Fibroblast of lung (primary cell): ENCODE measurements at regions not wholly inside any gene's neighbourhood (a gene's known extent, or its start where the extent isn't known, plus 50 kb on each side); places are given as distances from the start of the nearest gene placed in this dataset.

Source experiments
- DNase-seq, 2 donors: peaks; one replicate each; pipeline versions ENCODE4 v3.0.0 to v3.0.0-alpha.2; 2010; ENCODE audit warnings: low read depth in 2 of 2
- H2AFZ ChIP-seq: 2 replicates; pipeline ENCODE4 v1.5.1; 2012; ENCODE audit warnings: low read length, control low read depth, inconsistent platforms
- H3K27ac ChIP-seq: 2 replicates; pipeline ENCODE4 v1.5.1; 2011; ENCODE audit warnings: low read length, control low read depth; ENCODE audit not compliant: insufficient read depth
- H3K27me3 ChIP-seq: 2 replicates; pipeline ENCODE4 v1.5.1; 2011; ENCODE audit warnings: mild to moderate bottlenecking, low read length; ENCODE audit not compliant: control insufficient read depth, insufficient read depth
- H3K36me3 ChIP-seq: 2 replicates; pipeline ENCODE4 v1.5.1; 2011; ENCODE audit warnings: low read length; ENCODE audit not compliant: control insufficient read depth, insufficient read depth
- H3K4me1 ChIP-seq: 2 replicates; pipeline ENCODE4 v1.5.1; 2011; ENCODE audit warnings: low read length; ENCODE audit not compliant: control insufficient read depth, insufficient read depth; ENCODE audit errors: extremely low read depth
- H3K4me2 ChIP-seq: 2 replicates; pipeline ENCODE4 v1.5.1; 2011; ENCODE audit warnings: low read length, control low read depth; ENCODE audit not compliant: insufficient read depth; ENCODE audit errors: extremely low read depth
- H3K4me3 ChIP-seq, 4 experiments: fragments of 200-600 bp in 1 of 4; sonication (generic) in 1 of 4; replicated peaks in 1 of 4; 2 replicates each; pipeline ENCODE4 v1.5.1; 2011 to 2016; ENCODE audit warnings: low read length in 4 of 4, low read depth in 3 of 4, mild to moderate bottlenecking in 3 of 4, control low read depth in 2 of 4, inconsistent platforms in 1 of 4, mixed read lengths in 1 of 4; ENCODE audit not compliant: insufficient read depth in 1 of 4; ENCODE audit errors: control extremely low read depth in 1 of 4
- H3K79me2 ChIP-seq: 2 replicates; pipeline ENCODE4 v1.5.1; 2012; ENCODE audit warnings: mild to moderate bottlenecking, low read length, inconsistent platforms; ENCODE audit not compliant: control insufficient read depth, insufficient read depth
- H3K9ac ChIP-seq: 2 replicates; pipeline ENCODE4 v1.5.1; 2011; ENCODE audit warnings: mild to moderate bottlenecking, low read length, control low read depth; ENCODE audit not compliant: insufficient read depth
- H3K9me3 ChIP-seq: 2 replicates; pipeline ENCODE4 v1.5.1; 2012; ENCODE audit warnings: low read depth, low read length; ENCODE audit not compliant: control insufficient read depth, insufficient read depth
- H4K20me1 ChIP-seq: 2 replicates; pipeline ENCODE4 v1.5.1; 2011; ENCODE audit warnings: low read length; ENCODE audit not compliant: control insufficient read depth, insufficient read depth; ENCODE audit errors: extremely low read depth
- CTCF ChIP-seq, 2 donors: IDR thresholded peaks in 1 of 2; conservative IDR thresholded peaks in 1 of 2; 1 replicate in 1 of 2; 2 replicates in 1 of 2; pipeline ENCODE4 v1.5.1; 2011 to 2012; ENCODE audit warnings: low read length in 2 of 2, control low read depth in 1 of 2, inconsistent platforms in 1 of 2, low read depth in 1 of 2, mild to moderate bottlenecking in 1 of 2
- EZH2 ChIP-seq: IDR thresholded peaks from 2 replicates; pipeline ENCODE4 v1.5.1; 2012; ENCODE audit warnings: low read length, control low read depth, mild to moderate bottlenecking; ENCODE audit errors: missing control alignments

DNA sequence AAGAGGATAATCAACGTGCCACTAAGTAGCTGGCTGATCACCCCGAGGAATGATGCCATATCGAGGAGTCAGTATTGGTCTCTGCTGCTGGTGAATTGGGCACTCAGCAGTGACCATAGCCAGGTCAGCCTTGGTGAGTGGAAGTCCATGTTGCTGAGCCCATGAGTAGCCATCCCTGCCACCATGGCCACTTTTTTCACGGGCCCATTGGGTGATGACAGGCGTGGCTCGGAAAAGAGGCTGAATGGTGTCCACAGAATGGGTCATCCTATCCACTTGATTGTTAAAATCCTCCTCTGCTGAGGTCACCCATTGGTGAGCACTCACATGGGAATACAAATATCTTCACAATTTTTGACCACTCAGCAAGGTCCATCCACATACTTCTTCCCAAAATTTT lies 114.4 kb downstream of the UBE2NL start:
- H2AFZ ChIP-seq: no peak overlapping the region
- H3K36me3 ChIP-seq: no peaks in the 10 kb centered on the region
- no peaks in the 10 kb centered on the region for H3K79me2 ChIP-seq
- H4K20me1 ChIP-seq: no peaks in the 10 kb centered on the region
- no peaks in the 10 kb centered on the region for H3K4me1 ChIP-seq
- H3K27ac ChIP-seq: no peak overlapping the region
- TF ChIP-seq EZH2 (no peak), CTCF (conservative IDR thresholded peaks at IDR 0.05 in 1 of 2, IDR thresholded peaks at IDR 0.05 in 1 of 2; ENCODE audit: low read depth in 1 of 2, low read length in 2 of 2) (no peak)
- no peak overlapping the region for H3K4me2 ChIP-seq
- no peak overlapping the region for H3K4me3 ChIP-seq
- DNase-seq: no peak
- no peaks in the 10 kb centered on the region for H3K27me3 ChIP-seq
- H3K9ac ChIP-seq: no peak overlapping the region
- no peaks in the 10 kb centered on the region for H3K9me3 ChIP-seq

DNA sequence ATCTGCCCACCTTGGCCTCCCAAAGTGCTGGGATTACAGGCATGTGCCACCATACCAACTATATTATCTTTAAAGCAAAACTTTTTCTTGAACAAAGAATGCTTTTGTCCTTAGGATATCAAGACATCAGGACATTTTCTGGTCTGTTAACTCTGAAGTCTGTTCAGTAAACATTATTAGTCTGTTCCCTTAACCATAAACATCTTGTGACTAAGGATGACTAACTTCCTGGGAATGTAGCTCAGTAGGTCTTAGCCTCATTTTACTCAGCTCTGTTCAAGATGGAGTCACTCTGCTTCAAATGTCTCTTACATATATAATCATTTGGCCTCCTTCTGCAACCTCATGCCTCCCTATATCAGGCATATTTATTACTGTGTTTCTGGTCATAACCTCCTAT lies 122.9 kb downstream of the UBE2NL start:
- H3K36me3 ChIP-seq: no peaks in the 10 kb centered on the region
- no peaks in the 10 kb centered on the region for H4K20me1 ChIP-seq
- no peak overlapping the region for H3K9ac ChIP-seq
- no peak overlapping the region for H3K4me3 ChIP-seq
- no peaks in the 10 kb centered on the region for H3K79me2 ChIP-seq
- TF ChIP-seq EZH2 (no peak), CTCF (conservative IDR thresholded peaks at IDR 0.05 in 1 of 2, IDR thresholded peaks at IDR 0.05 in 1 of 2; ENCODE audit: low read depth in 1 of 2, low read length in 2 of 2) (no peak)
- no peak overlapping the region for H3K4me2 ChIP-seq
- no peak overlapping the region for H2AFZ ChIP-seq
- peak; percentile 25 to 49 for DNase-seq
- H3K27me3 ChIP-seq: no peaks in the 10 kb centered on the region
- no peaks in the 10 kb centered on the region for H3K9me3 ChIP-seq
- H3K4me1 ChIP-seq: no peaks in the 10 kb centered on the region
- no peak overlapping the region for H3K27ac ChIP-seq

DNA sequence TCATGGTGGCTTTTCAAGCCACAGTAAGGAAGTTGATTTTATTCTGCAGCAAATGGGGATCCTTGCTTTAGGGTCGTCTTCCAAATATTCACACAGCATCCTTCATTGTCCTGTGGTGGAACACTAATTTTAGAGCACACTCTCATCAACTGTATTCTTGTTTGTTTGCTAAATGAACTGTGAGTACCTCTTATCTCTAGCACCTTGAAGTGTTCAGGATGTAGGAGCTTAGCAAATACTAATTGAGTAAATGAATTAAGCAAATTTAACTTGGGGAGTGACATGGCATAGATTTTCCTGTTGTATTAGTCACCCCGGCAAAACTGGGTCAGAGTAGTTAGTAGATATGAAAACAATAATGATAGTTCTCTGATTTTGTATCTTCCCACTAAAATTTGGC lies 156.9 kb downstream of the UBE2NL start:
- no peak for DNase-seq
- H2AFZ ChIP-seq: no peak overlapping the region
- H3K27me3 ChIP-seq: no peaks in the 10 kb centered on the region
- H3K4me2 ChIP-seq: no peak overlapping the region
- H3K9ac ChIP-seq: no peak overlapping the region
- TF ChIP-seq CTCF (conservative IDR thresholded peaks at IDR 0.05 in 1 of 2, IDR thresholded peaks at IDR 0.05 in 1 of 2; ENCODE audit: low read depth in 1 of 2, low read length in 2 of 2): no peak
- no peak for TF ChIP-seq EZH2
- no peaks in the 10 kb centered on the region for H3K4me1 ChIP-seq
- H3K4me3 ChIP-seq: no peak overlapping the region
- no peaks in the 10 kb centered on the region for H3K36me3 ChIP-seq
- no peaks in the 10 kb centered on the region for H3K79me2 ChIP-seq
- H4K20me1 ChIP-seq: no peaks in the 10 kb centered on the region
- no peak overlapping the region for H3K27ac ChIP-seq
- H3K9me3 ChIP-seq: no peaks in the 10 kb centered on the region
